HG03025 (cell line): ENCODE measurements at regions not wholly inside any gene's neighbourhood (a gene's known extent, or its start where the extent isn't known, plus 50 kb on each side); places are given as distances from the start of the nearest gene placed in this dataset.
A peak's percentile ranks its signal among the peaks of the same experiment; 100 is the strongest.
"Not testable (repeated sequence)": the region's sequence is repeated elsewhere in the genome, so short reads cannot be mapped to it uniquely, and the experiment has no call there.

Experiments used
- ATAC-seq: cut with Tn5 transposase; IDR thresholded peaks from one replicate; pipeline ENCODE4 v1.9.1; 2021; ENCODE audit warnings: mild to moderate bottlenecking, moderate library complexity; ENCODE audit not compliant: unreplicated experiment, low FRiP score

DNA sequence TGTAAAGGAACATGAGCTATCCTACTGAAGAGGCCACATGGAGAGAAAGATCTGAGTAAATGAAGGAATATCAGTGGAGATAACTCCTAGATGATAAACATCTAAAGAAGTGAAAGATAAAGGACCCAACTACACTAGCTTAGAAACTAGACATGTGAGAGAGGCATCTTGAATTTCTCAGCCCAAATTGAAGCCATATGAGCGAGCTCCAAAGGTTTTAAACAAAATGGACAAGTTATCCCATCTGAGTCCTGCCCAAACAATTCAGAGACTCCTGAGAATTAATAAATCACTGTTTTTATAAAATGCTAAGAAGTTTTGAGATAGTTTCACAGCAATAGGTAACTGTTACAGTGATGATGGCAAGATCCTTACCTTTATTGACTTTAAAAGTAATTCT is 438.9 kb downstream of the NAV3 start:
- no peak for ATAC-seq

DNA sequence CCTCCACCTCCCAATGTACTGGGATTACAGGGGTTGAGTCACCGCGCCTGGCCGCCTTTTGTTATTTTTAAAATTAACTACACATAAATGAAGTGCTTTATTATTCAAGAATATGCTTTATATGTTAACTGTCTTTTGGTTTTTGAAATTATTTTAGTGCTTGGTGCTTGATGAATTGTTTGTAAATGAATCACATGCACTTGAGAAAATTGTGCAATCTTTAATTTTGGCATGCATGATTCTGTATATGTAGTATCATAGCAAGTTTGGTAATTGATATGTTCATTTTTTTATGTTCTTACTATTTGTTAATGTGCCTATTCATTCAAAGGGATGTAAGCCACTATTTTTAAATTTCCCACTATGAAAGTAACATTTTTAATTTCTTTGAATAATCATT is 440.9 kb downstream of the NAV3 start:
- ATAC-seq, result no peak

DNA sequence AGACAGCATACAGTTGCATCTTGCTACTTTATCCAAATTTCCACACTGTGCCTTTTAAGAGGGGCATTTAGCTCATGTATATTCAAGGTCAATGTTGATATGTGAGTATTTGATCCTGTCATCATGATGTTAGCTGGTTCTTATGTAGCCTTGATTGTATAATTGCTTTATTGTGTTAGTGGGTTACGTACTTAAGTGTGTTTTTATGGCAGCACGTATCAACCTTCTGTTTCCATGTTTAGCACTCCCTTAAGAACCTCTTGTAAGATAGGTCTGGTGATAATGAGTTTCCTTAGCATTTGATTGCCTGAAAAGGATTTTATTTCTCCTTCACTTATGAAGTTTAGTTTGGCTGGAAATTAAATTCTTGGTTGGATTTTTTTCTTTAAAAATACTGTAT is 445.2 kb downstream of the NAV3 start:
- ATAC-seq, result no peak

DNA sequence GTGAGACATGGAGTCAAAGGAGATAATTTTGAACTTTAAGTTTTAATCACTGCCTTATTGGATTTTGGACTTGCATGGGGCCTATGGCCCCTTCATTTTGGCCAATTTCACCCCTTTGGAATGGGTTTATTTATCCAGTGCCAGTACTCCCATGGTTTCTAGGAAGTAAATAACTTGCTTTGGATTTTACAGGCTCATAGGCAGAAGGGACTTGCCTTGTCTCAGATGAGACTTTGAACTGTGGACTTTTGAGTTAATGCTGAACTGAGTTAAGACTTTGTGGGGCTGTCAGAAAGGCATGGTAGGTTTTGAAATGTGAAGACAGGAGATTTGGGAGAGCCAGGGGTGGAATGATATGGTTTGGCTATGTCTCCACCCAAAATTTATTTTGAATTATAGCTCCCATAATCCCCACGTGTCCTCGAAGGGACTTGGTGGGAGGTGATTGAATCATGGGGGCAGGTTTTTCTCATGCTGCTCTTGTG is 448.1 kb downstream of the NAV3 start:
- no peak for ATAC-seq

DNA sequence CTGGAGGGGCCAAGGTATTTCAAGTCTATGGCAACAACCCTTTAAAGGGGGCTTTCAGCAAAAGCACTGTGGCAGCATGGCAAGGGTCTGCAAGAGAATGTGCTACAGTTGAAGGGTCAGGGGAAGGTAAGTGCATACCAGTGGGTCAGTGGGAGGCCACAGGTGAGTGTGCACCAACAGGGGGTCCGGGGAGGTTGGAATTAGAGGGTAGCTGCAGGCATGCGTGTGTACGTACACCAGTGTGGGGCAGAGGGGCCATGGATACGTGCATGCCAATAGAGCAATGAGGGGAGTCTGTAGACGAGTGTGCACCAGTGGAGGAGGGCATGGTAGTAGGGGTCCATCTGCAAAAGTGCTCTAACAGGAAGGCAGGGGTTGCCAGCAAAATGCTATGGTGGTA is 448.9 kb downstream of the NAV3 start:
- ATAC-seq, result no peak

DNA sequence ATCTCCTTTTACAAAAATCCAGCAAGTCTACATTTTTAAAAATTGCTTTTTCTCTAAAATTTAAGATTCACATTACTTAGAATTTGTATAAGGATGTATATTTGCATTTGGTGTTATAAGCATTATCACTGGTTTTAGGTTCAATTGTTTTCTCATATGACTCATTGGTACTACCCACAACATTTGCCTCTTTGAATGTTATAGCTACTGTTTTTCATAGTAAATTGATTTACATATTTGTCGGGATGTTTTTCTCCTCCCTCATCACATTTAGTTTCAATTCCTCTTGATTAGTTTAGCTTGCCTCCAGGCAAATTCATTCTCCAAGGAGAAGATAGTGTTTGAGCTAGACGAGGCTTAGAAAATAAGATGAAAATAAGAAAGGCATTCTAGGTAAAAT is 450.4 kb downstream of the NAV3 start:
- ATAC-seq, result not testable (repeated sequence)

DNA sequence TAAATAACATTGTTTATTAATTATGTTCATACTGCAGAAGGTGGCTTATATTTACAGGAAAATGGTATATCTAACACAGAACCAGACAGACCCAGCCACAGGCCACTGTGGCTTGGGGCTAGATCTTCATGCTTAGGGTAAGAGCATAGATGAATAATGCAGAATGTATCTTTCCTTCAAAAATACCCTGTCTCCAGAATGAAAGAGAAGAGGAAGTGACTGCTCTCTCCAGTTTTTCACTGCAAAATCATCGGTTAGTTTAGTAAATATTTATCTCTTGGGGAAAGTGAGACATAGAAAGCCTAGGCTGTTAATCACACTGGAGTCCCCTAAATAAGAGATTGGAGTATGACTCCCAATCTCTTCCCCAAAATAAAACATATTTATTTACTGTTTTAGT is 453.7 kb downstream of the NAV3 start:
- no peak for ATAC-seq

DNA sequence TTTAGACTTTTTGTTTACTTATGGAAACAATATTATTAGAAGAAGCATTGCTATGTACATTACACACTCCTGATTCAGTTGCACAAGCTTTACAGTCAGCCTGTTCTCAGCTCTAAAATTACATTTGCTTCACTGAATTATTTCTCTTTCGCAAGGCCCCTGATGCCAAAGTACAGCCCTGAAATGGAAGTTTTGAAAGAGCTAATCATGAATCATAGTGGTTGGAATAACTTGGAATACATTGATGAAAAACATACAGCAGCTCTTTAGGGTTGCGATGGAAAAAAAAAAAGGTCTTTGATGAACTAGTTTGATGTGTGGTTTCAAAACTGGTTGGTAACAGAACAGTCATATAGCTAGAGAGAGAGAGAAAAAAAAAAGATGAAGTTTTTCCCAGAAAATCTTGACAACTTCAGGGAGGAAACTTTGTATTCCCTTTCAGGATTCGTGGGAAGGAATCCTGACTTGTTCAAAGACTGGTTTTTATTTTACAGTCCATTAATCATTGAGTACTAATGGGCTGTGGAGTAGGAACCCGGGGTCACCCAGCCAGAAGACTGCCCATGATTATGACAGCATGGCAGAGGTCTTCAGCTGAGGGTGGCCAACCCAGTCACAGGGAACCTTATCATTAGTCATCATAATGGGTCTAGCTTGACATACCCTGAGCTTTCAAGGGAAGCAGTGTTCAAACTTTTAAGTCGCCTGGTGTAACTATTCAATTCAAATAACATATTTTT is 460.1 kb downstream of the NAV3 start:
- no peak for ATAC-seq

DNA sequence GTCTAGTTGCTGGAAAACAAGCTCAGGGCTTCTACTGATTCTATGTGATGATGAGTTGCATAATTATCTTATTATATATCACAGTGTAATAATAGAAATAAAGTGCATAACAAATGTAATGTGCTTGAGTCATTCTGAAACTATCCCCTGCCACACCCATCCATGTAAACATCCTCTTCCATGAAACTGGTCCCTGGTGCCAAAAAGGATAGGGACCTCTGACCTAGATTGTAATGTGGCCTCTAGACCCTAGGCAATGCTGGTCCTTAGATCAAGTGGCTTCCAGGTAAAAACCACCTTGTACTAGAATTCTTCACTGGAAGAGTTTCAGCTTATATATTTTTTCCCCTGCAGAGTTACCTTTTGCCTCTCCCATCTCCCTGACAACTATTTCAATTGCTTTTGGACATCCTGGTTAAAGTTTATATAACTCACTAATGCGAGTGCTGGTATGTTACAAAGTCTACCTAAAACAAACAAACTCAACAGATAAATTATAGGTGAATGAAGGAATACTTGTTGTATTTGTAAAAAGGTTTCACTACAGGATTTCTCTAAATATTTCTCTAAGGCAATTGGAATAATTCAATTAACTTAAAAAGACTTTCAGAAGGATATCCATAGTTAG is 462.5 kb downstream of the NAV3 start:
- ATAC-seq, result no peak

DNA sequence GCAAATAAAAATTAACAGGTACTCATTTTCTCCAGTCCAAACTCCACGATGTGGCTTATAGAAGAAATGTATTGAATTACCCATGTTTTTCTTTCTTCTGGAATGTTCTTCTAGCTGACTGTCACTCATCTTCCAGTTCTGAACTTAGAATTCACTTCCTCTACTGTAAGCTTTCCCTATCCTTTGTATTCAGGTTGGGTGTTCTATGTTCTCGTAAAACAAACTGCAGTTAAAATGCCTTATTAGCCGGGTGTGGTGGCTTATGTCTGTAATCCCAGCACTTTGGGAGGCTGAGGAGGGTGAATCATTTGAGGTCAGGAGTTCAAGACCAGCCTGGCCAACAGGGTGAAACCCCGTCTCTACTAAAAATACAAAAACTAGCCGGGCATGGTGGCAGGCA is 470.6 kb downstream of the NAV3 start:
- not testable (repeated sequence) for ATAC-seq

DNA sequence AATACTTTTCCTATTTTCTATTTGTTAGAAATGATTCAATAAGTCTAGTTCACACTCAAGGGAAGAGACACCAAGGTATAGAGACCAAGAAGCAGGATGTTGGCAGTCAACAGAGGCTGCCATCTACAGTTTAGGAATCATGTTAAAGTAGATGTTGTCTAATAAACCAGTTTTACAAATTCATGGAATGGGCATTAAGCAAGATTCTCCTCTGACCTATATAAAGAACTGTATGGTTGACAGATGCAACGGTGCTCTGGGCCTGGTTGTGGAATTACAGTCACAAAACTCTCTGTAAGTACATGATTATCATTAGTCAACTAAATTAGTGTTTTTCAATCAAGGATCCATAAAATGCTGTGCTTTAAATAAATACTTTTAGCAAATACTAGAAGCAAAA is 475.1 kb downstream of the NAV3 start:
- ATAC-seq, result no peak

DNA sequence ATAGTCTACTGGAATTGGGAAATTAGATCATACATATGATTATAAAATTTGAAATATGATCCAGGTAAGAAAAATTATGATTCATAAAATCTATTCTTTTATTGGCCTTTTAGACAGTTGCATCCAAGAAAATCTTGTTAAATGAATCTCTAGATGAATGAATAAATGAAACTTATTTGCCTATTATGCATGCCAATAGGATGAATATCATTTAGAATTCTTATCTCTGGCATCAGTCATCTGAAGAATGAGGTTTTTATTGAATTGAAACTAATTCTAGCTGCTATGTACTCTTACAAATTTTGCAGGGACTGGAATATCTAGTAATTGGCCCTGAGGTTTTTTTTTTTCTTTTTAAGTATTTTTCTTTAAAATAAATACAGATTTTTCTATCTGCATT is 475.5 kb downstream of the NAV3 start:
- no peak for ATAC-seq

DNA sequence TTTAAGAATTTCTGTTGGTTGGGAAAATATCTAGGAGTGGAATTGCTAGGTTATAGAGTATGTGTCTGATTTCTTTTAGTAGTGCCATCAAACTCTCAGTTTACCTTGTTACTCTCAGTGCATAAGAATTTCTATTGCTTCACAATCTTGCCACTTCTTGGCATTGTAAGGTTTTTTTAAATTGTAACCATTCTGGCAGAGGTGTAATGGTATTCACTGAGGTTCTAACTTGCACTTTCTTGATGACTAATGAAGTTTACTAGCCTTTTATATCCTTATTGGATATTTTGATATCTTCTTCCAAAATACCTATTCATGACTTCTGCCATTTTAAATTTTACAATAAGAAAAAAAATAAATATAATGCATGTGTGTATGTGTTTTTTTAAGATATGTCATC is 478.0 kb downstream of the NAV3 start:
- ATAC-seq, result no peak

DNA sequence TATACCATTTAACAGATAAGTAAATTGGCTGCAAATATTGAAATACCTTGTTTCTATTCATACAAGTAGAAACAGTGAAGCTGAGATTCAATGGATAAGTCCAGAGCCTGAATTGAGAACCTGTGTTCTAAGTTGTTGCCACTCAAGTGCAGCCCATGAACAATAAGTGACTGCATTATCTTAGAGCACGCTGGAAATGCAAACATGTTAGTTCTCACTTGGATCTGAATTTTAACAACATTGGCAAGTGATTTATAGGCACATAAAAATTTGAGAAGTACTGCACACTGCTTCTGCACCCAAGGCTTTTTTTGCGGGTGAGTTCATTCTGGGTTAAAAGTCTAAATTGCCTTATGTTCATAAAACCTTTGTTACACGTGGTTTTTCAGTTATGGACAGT is 484.3 kb downstream of the NAV3 start:
- ATAC-seq, result no peak

DNA sequence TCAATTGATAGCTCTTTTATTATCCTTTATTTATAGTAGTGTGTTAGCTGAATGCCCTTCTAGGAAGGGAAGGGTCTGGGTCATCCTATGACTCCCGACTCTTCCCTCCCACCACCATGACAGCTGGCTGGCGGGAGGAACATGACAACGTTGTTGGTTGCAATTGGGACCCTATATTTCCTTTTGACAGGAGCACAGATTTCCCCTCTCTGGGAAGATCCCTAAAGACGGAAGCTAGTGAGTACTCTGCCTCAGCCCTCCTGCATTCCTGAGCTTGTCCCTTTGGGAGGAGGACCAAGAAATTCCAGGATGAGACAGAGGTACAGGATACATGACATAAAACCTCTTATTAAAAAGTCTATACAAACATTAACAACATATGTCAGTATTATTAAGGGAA is 485.4 kb downstream of the NAV3 start:
- ATAC-seq, result no peak

DNA sequence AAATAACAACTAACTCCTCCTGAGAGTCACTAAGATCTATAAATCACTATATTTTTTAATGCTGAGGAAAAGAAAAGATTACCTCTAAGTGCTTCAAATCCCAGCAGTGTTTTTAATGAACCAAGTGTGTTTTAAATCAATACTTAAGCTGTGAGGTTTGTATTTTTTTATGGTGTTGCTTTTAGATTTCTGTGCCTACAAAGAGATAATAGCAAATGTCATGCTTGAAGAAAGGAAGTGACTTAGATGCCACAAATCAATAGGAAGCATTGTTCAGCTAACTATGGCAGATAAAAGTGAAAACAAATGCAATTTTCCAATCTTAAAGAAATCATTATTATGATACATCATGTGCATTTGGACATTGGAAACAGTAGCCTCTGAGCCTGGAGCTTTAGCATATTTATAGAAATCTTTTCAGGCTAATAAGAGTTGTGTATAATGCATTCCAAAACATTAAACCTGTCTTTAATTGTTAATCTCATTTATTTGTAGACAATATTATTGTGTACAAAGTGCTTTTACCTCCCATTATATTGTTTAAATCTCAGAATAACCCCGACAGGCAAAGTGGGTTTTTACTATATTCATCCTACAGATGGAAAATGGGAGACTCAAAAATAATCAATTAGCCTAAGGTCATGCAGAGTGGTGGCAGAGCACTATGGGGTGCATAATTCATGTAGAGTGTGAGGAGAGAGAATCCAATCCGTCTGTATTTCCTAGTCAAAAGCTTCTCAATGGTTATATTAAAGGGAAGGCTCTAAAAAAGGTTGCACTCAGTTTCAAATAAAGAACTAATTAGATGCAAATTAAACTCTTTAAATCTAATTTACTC is 486.2 kb downstream of the NAV3 start:
- no peak for ATAC-seq

DNA sequence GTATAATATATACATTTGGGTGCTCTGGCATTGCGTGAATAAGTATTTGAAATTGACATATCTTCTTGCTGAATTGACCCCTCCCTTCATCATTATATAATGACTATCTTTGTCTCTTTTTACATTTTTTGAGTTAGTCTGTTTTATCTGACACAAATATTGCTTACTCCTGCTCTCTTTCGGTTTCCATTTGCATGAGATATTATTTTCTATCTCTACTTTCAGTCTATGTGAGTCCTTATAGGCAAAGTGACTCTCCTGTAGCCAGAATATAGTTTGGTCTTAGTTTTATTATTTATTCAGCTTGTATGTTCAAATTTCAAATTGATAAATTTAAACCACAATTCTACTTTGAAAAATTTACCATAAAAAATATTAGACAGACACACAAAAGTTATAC is 491.0 kb downstream of the NAV3 start:
- ATAC-seq, result no peak

DNA sequence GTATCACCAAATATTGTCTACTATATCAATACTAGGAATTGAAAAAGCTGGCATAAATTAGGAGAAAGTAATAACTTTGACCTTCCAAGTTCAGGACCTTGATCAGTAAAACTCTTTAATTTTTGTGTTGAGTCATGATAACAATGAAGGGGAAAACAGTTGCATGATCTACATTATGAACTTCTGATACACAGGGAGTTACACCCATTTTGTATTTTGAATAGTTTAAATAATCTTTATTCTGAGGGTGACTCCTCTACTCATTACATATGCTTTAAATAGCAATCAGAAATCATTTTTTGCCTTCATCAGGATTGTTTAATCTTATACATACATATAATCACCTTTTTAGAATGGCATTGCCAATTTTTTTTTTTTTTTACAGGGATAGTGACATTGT is 492.5 kb downstream of the NAV3 start:
- no peak for ATAC-seq

DNA sequence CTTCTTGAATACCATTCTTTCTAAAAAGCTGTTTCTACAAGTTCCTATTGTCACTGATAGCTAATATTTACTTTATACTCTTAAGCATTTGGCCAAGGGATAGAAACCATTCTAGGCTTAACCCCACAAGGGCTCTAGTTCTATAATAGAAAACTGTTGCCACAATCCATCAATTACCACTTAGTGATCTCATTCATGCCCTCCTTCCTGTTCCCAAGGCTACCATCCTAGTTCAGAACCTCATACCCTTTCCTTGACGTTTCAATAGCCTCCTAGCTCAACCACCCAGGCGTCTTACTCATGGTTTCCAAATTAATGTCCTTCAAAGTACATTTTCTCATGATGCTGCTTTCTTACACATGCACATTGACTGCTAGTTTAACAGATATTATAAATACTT is 493.5 kb downstream of the NAV3 start:
- ATAC-seq, result no peak

DNA sequence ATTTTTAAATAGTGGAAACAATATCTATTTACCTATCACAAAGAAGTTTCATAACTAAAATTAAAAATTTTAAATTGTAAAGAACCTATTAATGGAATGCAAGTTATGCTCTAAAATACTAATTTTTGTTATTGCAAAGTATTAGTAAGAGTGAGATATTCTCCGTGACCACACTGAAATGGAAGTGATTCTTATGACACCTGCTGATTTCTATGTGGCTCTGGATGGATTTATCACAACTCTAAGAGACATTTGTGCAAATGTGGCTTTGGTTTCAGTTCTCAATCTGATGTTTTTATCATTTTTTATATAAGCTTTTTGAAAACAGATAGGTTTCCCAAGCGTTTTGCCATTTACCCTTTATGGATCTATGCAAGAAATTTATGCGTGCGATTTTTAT is 497.8 kb downstream of the NAV3 start:
- ATAC-seq, result peak; percentile 82

DNA sequence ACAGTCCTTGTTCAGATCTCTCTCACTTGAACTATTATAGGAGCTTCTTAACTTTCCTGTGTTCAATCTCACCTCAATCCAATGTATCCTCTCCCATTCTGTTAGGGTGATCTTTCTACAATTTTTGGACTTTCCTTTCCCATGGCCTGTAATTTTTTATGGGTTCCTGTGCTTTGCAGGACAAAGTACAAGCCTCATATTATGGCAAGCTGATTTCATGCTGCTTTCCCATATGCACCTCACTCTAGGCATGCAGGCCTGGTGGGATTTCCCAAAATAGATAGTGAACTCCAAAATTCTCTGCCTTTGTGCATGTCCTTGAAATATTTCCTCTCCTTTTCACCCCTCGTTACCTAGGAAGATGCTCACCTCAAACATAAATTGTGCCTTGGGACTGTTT is 499.4 kb downstream of the NAV3 start:
- ATAC-seq, result no peak

DNA sequence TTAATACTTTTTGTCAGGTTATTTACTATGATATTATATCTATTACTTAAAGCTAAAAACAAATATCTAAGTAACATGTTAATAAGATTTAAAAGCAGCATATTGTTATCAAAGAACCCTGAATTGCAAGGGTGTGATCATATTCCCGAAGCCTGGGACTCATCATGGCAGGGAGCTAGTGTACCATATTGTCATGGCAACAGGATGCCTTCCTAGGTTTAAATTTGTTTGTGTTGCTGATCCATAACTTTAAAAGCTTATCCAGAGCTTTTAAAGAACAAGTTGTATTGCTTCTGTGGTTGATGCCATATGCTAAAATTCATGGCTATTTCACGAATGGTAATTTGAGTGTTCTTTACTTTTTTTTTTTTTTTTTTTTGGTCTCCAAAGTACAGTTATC is 500.5 kb downstream of the NAV3 start:
- no peak for ATAC-seq
